ENCODE measurements at regions not wholly inside any gene's neighbourhood (a gene's known extent, or its start where the extent isn't known, plus 50 kb on each side); places are given as distances from the start of the nearest gene placed in this dataset.

DNA sequence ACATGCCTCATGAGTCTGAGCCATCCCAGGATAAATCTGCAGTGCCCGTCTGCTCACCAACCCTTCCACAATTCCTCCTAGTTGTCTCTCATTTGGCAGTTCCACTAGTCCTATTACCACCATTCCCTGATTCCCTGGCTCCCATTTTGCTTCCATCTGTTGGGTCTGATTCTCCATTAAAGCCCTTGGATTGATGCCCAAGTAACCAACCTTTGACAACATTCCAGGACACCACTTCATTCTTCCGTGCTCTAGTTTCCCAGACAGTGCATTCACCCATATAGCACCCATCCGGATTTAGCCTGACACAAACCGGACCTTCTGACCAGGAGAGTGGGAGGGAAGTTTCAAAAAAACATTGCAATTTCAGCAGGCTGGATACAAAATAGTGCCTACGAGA is 189.4 kb upstream of the PALMD start:
- no peaks in the 10 kb centered on the region for H3K36me3 ChIP-seq (replicated peaks)
- DNase-seq (ENCODE audit: low spot score in 2 of 2) = no peak
- in situ Hi-C loops (cut with MboI; ENCODE audit: low sequenced_read_pairs) = loop anchor here (25.0 kb wide), 1 partner anchor 269 kb away; no protein-coding TSS in a partner anchor
- H3K4me1 ChIP-seq = peaks cover 9% of the 10 kb centered on the region
- H3K9me3 ChIP-seq = no peaks in the 10 kb centered on the region
- no peak overlapping the region for H3K4me3 ChIP-seq
- no peaks in the 10 kb centered on the region for H3K27me3 ChIP-seq (ENCODE audit: low read depth)

DNA sequence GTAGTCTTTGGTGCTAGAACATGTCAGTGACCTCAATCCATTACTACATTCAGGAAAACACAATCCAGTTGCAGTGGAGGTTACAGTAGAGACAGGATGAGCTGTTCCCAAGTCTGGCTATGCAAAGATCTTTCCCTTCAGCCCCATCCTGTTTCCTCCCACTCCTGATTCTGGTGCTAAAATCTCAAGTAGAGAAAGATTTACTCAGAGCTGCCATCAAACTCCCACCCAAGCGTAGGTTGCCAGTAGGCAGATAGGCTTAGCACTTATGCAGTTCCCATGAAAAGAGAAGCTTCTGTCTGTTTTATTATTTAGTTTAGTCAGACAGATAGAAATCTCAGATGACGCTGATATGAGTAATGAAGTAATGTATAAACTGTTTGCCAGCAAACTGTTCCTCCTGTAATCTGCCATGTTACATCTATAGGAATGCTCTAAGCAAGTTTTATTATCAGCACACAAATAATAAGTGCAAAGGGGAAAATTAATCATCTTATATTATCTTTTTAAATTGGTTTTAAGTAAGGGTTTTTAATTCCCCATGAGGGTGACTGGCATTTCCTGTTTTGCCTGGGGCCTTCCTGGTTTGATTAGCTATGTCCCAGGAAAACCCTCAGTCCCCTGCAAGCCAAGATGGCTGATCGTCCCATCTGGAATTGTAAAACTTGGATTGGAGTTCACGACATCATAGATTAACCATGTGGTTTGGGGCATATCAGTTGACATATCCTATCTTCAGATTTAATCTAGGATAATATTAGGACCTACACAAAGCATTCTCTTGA is 188.3 kb upstream of the PALMD start:
- Histone ChIP-seq H3K36me3 (replicated peaks) (no peaks in the 10 kb centered on the region), H3K27me3 (ENCODE audit: low read depth) (no peaks in the 10 kb centered on the region), H3K4me3 (no peak overlapping the region), H3K9me3 (no peaks in the 10 kb centered on the region), H3K4me1 (peaks cover 7% of the 10 kb centered on the region; the same call in 1 of the 2 replicates)
- in situ Hi-C loops (cut with MboI; ENCODE audit: low sequenced_read_pairs) = loop anchor here (25.0 kb wide), 1 partner anchor 270 kb away; no protein-coding TSS in a partner anchor
- no peak for DNase-seq (ENCODE audit: low spot score in 2 of 2)

DNA sequence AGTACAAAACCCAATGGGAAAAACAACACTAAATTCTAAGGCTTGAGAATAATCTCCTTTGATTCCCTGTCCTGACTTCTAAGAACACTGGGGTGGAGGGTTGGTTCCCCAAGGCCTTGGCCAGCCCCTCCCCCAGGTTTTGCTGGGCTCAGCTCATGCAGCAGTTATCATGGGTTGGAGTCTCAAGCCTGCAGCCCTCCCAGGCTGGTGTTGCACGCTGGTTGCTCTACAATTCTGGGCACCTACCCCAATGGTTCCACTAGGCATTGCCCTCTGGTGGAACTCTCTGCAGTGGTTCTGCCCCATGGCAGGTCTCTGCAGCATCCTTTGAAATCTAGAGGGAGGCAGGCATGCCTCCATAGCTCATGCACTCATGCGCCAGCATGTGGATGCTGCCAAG is 184.4 kb upstream of the PALMD start:
- no peak overlapping the region for H3K4me3 ChIP-seq
- DNase-seq (ENCODE audit: low spot score in 2 of 2) = no peak
- no peaks in the 10 kb centered on the region for H3K36me3 ChIP-seq (replicated peaks)
- H3K4me1 ChIP-seq = peaks cover 25% of the 10 kb centered on the region
- in situ Hi-C loops (cut with MboI; ENCODE audit: low sequenced_read_pairs) = loop anchor here (25.0 kb wide), 1 partner anchor 274 kb away; no protein-coding TSS in a partner anchor
- no peaks in the 10 kb centered on the region for H3K9me3 ChIP-seq
- H3K27me3 ChIP-seq (ENCODE audit: low read depth) = no peaks in the 10 kb centered on the region

DNA sequence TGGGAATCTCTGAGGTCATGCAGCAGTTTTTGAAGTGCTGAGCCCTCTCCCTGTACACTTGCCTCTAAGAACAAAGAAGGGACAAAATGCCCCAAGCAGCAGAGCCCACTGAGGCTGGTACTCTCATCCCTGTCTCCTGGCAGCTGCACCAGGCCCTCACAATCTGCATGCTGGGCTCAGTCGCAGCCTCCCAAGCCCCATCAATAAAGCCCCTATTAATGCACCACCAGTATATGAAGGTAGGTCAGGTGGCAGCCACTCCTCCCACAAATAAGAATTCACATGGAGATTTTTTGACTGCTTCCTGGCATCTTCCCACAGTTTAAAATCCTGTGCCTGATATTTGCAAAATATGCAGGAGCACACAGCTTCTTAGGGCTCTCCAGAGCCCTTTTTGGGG is 181.2 kb upstream of the PALMD start:
- no peak overlapping the region for H3K4me3 ChIP-seq
- no peak for DNase-seq (ENCODE audit: low spot score in 2 of 2)
- no peaks in the 10 kb centered on the region for H3K27me3 ChIP-seq (ENCODE audit: low read depth)
- no peaks in the 10 kb centered on the region for H3K36me3 ChIP-seq (replicated peaks)
- peaks cover 30% of the 10 kb centered on the region for H3K4me1 ChIP-seq
- in situ Hi-C loops (cut with MboI; ENCODE audit: low sequenced_read_pairs) = loop anchor here (25.0 kb wide), 1 partner anchor 277 kb away; no protein-coding TSS in a partner anchor
- no peaks in the 10 kb centered on the region for H3K9me3 ChIP-seq

DNA sequence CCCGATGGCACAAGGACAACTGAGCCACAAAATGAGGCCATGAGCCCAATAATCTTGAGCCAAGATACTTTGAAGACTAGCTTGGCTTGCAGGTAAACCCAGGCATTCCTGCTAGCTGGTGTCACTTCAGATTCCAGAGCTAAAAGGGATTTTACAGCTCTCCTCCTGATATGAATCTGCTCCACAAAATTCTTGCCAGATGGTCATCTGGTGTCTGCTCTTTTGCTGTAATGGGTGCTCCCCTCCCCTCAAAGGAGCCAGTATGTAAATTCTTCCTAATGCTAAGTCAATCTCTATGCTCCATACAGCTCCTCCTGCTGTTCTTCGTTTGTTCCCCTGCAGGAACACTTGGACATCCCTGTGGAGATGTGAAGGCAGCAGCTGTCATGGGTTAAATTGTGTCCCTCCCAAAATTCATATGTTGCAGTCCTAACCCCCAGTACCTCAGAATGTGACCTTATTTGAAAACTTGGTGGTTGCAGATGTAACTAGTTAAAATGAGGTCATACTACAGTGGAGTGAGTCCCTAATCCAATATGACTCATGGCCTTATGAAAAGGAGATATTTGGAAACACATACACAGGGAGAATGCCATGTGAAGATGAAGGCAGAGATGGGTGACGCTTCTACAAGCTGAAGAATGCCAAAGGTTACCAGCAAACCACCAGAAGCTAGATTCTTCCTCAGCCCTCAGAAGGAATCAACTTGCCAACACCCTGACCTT is 180.6 kb upstream of the PALMD start:
- Histone ChIP-seq H3K36me3 (replicated peaks) (no peaks in the 10 kb centered on the region), H3K4me3 (no peak overlapping the region), H3K4me1 (peaks cover 28% of the 10 kb centered on the region), H3K9me3 (no peaks in the 10 kb centered on the region), H3K27me3 (ENCODE audit: low read depth) (no peaks in the 10 kb centered on the region)
- in situ Hi-C loops (cut with MboI; ENCODE audit: low sequenced_read_pairs) = loop anchor here (25.0 kb wide), 1 partner anchor 278 kb away; no protein-coding TSS in a partner anchor
- DNase-seq (ENCODE audit: low spot score in 2 of 2) = no peak

DNA sequence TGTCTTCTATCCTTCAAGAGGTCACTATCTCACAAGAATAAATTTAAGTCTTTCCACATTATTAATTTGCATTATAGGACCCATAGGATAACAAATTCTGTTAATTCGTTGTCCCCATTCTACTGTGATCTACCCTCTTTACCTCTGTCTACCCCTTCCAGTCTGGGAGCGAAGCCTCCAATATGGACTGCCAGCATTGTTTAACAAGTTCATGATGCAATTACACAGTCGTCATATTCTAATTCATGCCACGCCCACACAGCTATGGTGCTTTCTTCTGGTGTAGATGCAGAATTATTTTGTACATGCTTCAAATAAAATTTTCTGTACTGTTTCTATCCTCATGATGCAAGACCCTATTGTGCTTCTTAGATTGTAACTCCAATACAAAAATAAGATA is 178.3 kb upstream of the PALMD start:
- in situ Hi-C loops (cut with MboI; ENCODE audit: low sequenced_read_pairs) = loop anchor here (25.0 kb wide), 1 partner anchor 280 kb away; no protein-coding TSS in a partner anchor
- no peaks in the 10 kb centered on the region for H3K36me3 ChIP-seq (replicated peaks)

DNA sequence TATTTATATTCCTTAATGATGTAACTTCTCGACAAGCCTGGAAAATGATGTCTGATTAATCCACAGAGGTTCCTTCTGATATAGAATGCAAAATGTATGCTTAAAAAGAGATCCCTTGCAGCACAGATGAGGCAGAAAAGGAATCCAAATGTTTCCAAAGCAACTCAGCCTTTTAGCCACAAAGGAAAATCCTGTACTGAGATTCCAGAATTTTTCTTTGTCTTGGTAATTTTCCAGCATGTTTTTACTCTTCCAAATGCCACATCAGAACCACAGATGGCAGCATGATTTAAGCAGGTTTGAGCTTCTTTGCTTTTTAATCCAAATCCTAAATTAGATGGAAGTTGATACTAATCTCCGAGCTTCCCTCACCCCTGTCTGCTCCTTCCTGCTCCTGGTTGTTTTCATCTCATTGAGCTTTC is 176.4 kb upstream of the PALMD start:
- H3K36me3 ChIP-seq (replicated peaks) = no peaks in the 10 kb centered on the region
- no peaks in the 10 kb centered on the region for H3K27me3 ChIP-seq (ENCODE audit: low read depth)
- H3K4me1 ChIP-seq = peaks cover 14% of the 10 kb centered on the region
- in situ Hi-C loops (cut with MboI; ENCODE audit: low sequenced_read_pairs) = loop anchor here (25.0 kb wide), 1 partner anchor 282 kb away; no protein-coding TSS in a partner anchor
- DNase-seq (ENCODE audit: low spot score in 2 of 2) = peak in 1 of 2 experiments; percentile 65
- no peaks in the 10 kb centered on the region for H3K9me3 ChIP-seq
- H3K4me3 ChIP-seq = no peak overlapping the region

More for the DNA sequence above, 178.3 kb upstream of the PALMD start:
- Histone ChIP-seq H3K27me3 (ENCODE audit: low read depth) (no peaks in the 10 kb centered on the region), H3K9me3 (no peaks in the 10 kb centered on the region), H3K4me1 (peaks cover 28% of the 10 kb centered on the region), H3K4me3 (no peak overlapping the region)
- DNase-seq (ENCODE audit: low spot score in 2 of 2) = no peak

DNA sequence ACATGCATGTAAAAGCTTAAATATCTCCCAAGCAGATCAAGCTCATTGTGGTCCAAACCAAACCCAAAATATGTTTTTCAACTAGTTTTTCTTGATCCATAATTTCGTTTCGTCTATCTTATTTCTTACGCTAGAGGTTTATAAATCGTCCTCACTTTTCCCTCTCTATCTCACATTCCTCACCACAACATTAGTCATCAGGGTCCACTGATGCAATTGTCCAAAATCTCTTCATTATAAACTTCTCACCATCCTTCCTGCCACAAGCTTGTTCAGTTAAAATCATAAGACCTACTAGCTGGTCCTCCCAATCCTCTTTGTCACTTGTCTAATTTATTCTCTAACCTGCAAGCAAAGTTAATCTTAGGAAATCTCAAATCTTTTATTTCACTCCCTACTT is 173.0 kb upstream of the PALMD start:
- Histone ChIP-seq H3K4me1 (peaks cover 16% of the 10 kb centered on the region), H3K36me3 (replicated peaks) (no peaks in the 10 kb centered on the region), H3K9me3 (no peaks in the 10 kb centered on the region), H3K4me3 (no peak overlapping the region), H3K27me3 (ENCODE audit: low read depth) (no peaks in the 10 kb centered on the region)
- DNase-seq (ENCODE audit: low spot score in 2 of 2) = no peak
- in situ Hi-C loops (cut with MboI; ENCODE audit: low sequenced_read_pairs) = loop anchor here (25.0 kb wide), 1 partner anchor 286 kb away; no protein-coding TSS in a partner anchor

DNA sequence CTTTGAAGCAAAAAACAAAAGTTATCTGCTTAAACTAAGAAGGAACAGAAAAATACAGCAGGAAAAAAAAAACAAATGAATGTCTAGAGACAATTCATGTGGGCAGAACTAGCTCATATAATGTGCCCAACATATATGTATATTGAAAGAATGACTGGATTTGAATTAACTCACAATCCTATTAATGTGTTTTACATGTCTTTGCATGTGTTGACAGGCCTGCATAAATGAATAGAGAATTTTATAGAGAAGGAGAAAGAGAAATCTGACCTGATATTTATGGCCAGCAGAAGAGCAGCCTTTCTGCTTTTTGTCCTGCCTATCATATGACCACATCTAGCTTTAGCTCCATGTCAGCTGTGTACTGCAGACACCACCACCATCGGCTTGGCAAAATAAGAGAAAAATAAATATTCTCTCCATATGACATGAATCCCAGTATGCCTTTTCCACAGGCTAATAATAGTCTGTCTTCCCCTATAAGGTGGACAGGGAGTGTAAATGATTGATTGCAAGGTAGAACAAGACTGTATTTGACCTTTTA is 171.5 kb upstream of the PALMD start:
- H3K27me3 ChIP-seq (ENCODE audit: low read depth) = no peaks in the 10 kb centered on the region
- in situ Hi-C loops (cut with MboI; ENCODE audit: low sequenced_read_pairs) = loop anchor here (25.0 kb wide), 1 partner anchor 287 kb away; no protein-coding TSS in a partner anchor
- no peaks in the 10 kb centered on the region for H3K36me3 ChIP-seq (replicated peaks)
- DNase-seq (ENCODE audit: low spot score in 2 of 2) = peak in 1 of 2 experiments; percentile 11
- no peak overlapping the region for H3K4me3 ChIP-seq
- H3K4me1 ChIP-seq = peaks cover 12% of the 10 kb centered on the region
- H3K9me3 ChIP-seq = no peaks in the 10 kb centered on the region

DNA sequence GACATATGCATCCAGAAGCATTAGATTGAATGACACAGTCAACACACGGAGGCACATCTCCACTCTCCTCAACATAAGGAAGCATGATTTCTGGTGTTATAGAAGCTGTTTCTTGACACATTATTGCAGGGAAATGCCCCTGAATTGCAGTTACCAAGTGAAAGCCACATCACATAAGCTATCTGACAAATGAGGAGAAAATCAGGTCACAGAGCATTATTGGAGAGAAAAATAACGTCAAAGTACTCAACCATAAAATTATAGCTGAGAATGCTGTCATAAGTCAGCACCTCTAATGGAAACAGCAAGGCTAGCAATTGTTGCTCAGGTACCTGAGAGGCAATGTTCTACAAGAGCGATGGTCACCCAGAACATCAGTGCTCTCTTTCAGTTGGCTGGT is 169.9 kb upstream of the PALMD start:
- DNase-seq (ENCODE audit: low spot score in 2 of 2) = no peak
- H3K27me3 ChIP-seq (ENCODE audit: low read depth) = no peaks in the 10 kb centered on the region
- H3K36me3 ChIP-seq (replicated peaks) = no peaks in the 10 kb centered on the region
- H3K4me1 ChIP-seq = peaks cover 5% of the 10 kb centered on the region
- in situ Hi-C loops (cut with MboI; ENCODE audit: low sequenced_read_pairs) = no loop called here
- H3K9me3 ChIP-seq = no peaks in the 10 kb centered on the region
- no peak overlapping the region for H3K4me3 ChIP-seq

DNA sequence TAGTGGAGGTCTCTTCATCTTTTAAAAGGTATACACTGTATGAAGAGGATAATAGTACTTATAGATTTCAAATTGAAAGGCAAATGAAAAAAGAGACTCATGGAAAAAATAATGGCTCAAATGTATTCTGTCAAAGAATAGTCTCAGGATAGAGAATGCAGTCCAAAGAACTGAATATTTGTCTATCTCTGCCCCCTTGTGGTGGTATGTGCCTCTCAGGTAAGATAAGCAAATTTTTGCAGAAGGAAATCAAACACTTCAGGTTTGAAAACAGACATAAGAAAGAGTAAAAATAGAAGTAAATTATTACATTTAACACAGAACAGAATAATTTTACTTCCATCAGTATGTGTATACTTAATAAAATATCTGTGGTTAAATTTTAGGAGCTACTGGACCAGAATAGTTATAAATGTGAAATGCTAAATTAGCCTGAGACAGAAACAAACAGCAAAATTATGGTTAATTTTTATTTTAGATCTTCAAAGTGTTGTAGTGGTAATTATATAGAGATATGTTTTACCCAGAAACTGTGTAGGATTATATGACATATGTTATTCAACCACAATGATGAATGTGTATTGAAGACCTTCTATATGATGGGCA is 164.4 kb upstream of the PALMD start:
- peak; percentile 72 for DNase-seq (ENCODE audit: low spot score in 2 of 2)
- H3K27me3 ChIP-seq (ENCODE audit: low read depth) = no peaks in the 10 kb centered on the region
- H3K4me3 ChIP-seq = no peak overlapping the region
- H3K36me3 ChIP-seq (replicated peaks) = no peaks in the 10 kb centered on the region
- in situ Hi-C loops (cut with MboI; ENCODE audit: low sequenced_read_pairs) = no loop called here
- H3K9me3 ChIP-seq = no peaks in the 10 kb centered on the region
- H3K4me1 ChIP-seq = no peaks in the 10 kb centered on the region

DNA sequence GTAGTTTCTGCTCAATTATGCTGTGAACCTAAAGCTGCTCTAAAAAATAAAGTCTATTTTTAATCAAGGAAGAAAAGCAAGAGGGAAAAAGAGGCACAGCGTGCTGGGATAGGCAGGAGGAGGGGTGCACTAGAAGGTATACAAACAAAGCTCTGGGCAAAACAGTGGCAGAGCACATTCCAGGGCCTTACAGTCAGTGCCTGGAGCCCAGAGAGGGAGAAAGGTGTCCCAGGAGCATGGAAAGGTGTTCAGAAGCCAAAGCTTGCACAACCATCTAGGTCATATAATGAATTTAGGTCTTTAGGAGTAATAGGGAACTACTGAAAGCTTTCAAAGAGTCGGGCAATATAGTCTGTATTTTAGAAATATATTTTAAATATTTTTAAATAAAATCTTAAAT is 163.6 kb upstream of the PALMD start:
- Histone ChIP-seq H3K9me3 (no peaks in the 10 kb centered on the region), H3K4me1 (no peaks in the 10 kb centered on the region), H3K36me3 (replicated peaks) (no peaks in the 10 kb centered on the region), H3K4me3 (no peak overlapping the region), H3K27me3 (ENCODE audit: low read depth) (no peaks in the 10 kb centered on the region)
- in situ Hi-C loops (cut with MboI; ENCODE audit: low sequenced_read_pairs) = no loop called here
- DNase-seq (ENCODE audit: low spot score in 2 of 2) = no peak

DNA sequence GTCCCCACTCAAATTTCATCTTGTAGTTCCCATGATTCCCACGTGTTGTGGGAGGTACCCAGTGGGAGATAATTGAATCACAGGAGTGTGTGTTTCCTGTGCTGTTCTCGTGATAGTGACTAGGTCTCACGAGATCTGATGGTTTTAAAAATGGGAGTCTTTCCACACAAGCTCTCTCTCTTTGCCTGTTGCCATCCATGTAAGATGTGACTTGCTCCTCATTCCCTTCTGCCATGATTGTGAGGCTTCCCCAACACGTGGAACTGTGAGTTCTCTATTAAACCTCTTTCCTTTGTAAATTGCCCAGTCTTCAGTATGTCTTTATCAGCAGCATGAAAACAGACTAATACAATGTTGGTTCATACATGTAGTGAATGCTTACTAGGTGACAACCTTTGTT is 163.2 kb upstream of the PALMD start:
- in situ Hi-C loops (cut with MboI; ENCODE audit: low sequenced_read_pairs) = no loop called here

More for the DNA sequence above, 163.2 kb upstream of the PALMD start:
- DNase-seq (ENCODE audit: low spot score in 2 of 2) = no peak
- H3K4me3 ChIP-seq = no peak overlapping the region
- no peaks in the 10 kb centered on the region for H3K36me3 ChIP-seq (replicated peaks)
- no peaks in the 10 kb centered on the region for H3K27me3 ChIP-seq (ENCODE audit: low read depth)
- H3K9me3 ChIP-seq = no peaks in the 10 kb centered on the region
- no peaks in the 10 kb centered on the region for H3K4me1 ChIP-seq

All from HAP-1 (cell line).